ENCODE measurements at regions not wholly inside any gene's neighbourhood (a gene's known extent, or its start where the extent isn't known, plus 50 kb on each side); places are given as distances from the start of the nearest gene placed in this dataset.

DNA sequence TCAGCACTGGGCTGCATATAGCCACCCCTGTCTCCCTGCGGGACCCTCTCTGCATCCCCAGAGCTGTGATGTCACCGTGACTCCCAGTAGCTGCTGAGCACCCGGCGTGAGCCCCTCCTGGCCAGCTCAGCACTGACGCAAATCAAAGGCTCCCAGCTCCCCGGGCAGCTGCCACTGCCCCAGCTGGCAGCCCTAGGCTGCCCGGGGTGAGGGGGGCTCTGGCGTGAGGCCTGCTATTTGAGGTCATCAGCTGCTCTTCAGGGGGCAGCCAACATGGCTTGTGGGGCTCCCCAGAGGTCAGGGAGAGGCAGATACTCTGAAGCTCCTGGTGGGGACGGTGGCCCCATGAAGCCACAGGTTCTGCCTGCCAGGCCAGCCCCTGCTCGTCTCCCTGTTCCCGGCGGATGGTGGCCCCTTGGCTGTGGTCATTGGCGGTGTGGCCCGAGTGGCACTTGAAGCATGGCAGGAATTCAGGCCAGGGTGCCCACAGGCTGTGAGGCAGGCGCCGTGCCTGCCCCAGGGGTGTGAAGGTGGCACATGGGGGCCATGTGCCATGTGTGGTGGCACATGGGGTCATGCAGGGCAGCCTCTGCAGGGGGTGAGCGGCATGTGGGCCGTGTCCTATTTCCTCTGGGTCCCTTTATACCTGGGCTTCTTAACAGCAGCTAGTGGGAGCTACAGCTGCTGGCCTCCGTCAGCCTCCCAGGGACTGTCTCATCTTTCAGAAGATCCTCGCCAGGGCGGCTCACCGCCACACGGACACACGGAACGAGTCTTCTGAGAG, 85.4 kb downstream of the SIK1 start:
- Histone ChIP-seq H4K20me1 (ENCODE audit: insufficient read depth) (no peaks in the 10 kb centered on the region), H3K9me2 (ENCODE audit: insufficient read depth) (no peaks in the 10 kb centered on the region), H3K9me3 (ENCODE audit: control insufficient read depth in 1 of 2, insufficient read depth in 1 of 2, low read depth in 1 of 2, low read length in 2 of 2) (no peaks in the 10 kb centered on the region), H3K27ac (ENCODE audit: low read depth, low read length) (no peak overlapping the region), H3K36me3 (ENCODE audit: control insufficient read depth in 1 of 2, insufficient read depth in 2 of 2, low read length in 2 of 2) (no peaks in the 10 kb centered on the region), H3K4me2 (ENCODE audit: low read length) (peak overlapping the region; percentile 78), H3K9ac (ENCODE audit: low read length) (peak overlapping the region; percentile 46; the same call in 1 of the 2 replicates), H2AFZ (ENCODE audit: low read depth, low read length, poor library complexity, severe bottlenecking) (no peak overlapping the region), H3K4me3 (replicated peaks in 1 of 2; ENCODE audit: low read depth in 1 of 2, low read length in 2 of 2) (no peak overlapping the region), H3K27me3 (ENCODE audit: insufficient read depth, low read length) (no peaks in the 10 kb centered on the region), H3K4me1 (ENCODE audit: control insufficient read depth in 1 of 2, insufficient read depth in 2 of 2, low read length in 2 of 2) (peaks cover 11 to 41% of the 10 kb centered on the region in 2 experiments), H3K79me2 (ENCODE audit: insufficient read depth, low read length) (no peaks in the 10 kb centered on the region)
- CTCF ChIA-PET: interaction anchor here (1.2 kb wide), 1 partner anchor 14 kb away, joined by 4 read pairs; no protein-coding TSS in a partner anchor
- POLR2A ChIA-PET: interaction anchor here (0.5 kb wide), 1 partner anchor 372 kb away, joined by 4 read pairs; no protein-coding TSS in a partner anchor
- no peak for DNase-seq (ENCODE audit: low read depth, low spot score)
- no peak for TF ChIP-seq YY1 (IDR thresholded peaks at IDR 0.05; ENCODE audit: extremely low read depth, insufficient replicate concordance, low read depth, low read length)
- TF ChIP-seq, protein P1, sequence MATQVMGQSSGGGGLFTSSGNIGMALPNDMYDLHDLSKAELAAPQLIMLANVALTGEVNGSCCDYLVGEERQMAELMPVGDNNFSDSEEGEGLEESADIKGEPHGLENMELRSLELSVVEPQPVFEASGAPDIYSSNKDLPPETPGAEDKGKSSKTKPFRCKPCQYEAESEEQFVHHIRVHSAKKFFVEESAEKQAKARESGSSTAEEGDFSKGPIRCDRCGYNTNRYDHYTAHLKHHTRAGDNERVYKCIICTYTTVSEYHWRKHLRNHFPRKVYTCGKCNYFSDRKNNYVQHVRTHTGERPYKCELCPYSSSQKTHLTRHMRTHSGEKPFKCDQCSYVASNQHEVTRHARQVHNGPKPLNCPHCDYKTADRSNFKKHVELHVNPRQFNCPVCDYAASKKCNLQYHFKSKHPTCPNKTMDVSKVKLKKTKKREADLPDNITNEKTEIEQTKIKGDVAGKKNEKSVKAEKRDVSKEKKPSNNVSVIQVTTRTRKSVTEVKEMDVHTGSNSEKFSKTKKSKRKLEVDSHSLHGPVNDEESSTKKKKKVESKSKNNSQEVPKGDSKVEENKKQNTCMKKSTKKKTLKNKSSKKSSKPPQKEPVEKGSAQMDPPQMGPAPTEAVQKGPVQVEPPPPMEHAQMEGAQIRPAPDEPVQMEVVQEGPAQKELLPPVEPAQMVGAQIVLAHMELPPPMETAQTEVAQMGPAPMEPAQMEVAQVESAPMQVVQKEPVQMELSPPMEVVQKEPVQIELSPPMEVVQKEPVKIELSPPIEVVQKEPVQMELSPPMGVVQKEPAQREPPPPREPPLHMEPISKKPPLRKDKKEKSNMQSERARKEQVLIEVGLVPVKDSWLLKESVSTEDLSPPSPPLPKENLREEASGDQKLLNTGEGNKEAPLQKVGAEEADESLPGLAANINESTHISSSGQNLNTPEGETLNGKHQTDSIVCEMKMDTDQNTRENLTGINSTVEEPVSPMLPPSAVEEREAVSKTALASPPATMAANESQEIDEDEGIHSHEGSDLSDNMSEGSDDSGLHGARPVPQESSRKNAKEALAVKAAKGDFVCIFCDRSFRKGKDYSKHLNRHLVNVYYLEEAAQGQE (IDR thresholded peaks at IDR 0.05; ENCODE audit: low read depth): no peak
- no peak for TF ChIP-seq SRF (IDR thresholded peaks at IDR 0.05; ENCODE audit: low read depth)
- no peak for TF ChIP-seq POLR2A (IDR thresholded peaks at IDR 0.05; ENCODE audit: borderline replicate concordance, extremely low read depth, insufficient read depth, insufficient read length)
- no peak for TF ChIP-seq EGR1 (IDR thresholded peaks at IDR 0.05; ENCODE audit: low read depth)
- no peak for TF ChIP-seq ELF1 (IDR thresholded peaks at IDR 0.05; ENCODE audit: borderline replicate concordance, low read depth)
- TF ChIP-seq, protein P2, sequence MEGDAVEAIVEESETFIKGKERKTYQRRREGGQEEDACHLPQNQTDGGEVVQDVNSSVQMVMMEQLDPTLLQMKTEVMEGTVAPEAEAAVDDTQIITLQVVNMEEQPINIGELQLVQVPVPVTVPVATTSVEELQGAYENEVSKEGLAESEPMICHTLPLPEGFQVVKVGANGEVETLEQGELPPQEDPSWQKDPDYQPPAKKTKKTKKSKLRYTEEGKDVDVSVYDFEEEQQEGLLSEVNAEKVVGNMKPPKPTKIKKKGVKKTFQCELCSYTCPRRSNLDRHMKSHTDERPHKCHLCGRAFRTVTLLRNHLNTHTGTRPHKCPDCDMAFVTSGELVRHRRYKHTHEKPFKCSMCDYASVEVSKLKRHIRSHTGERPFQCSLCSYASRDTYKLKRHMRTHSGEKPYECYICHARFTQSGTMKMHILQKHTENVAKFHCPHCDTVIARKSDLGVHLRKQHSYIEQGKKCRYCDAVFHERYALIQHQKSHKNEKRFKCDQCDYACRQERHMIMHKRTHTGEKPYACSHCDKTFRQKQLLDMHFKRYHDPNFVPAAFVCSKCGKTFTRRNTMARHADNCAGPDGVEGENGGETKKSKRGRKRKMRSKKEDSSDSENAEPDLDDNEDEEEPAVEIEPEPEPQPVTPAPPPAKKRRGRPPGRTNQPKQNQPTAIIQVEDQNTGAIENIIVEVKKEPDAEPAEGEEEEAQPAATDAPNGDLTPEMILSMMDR (IDR thresholded peaks at IDR 0.05 in 2 of 3, conservative IDR thresholded peaks at IDR 0.05 in 1 of 3; ENCODE audit: borderline replicate concordance in 1 of 3, insufficient read depth in 1 of 3, low read depth in 2 of 3, low read length in 2 of 3): no peak
- TF ChIP-seq SIN3A (IDR thresholded peaks at IDR 0.05; ENCODE audit: low read depth): no peak
- TF ChIP-seq SP1 (IDR thresholded peaks at IDR 0.05; ENCODE audit: low read depth): no peak
- no peak for TF ChIP-seq ZNF274 (IDR thresholded peaks at IDR 0.05; ENCODE audit: low read depth, low read length)
- TF ChIP-seq CBX3 (IDR thresholded peaks at IDR 0.05; ENCODE audit: low read depth): no peak
- TF ChIP-seq ZFX (IDR thresholded peaks at IDR 0.05): no peak
- no peak for TF ChIP-seq EZH2 (IDR thresholded peaks at IDR 0.05)
- TF ChIP-seq, protein P3, sequence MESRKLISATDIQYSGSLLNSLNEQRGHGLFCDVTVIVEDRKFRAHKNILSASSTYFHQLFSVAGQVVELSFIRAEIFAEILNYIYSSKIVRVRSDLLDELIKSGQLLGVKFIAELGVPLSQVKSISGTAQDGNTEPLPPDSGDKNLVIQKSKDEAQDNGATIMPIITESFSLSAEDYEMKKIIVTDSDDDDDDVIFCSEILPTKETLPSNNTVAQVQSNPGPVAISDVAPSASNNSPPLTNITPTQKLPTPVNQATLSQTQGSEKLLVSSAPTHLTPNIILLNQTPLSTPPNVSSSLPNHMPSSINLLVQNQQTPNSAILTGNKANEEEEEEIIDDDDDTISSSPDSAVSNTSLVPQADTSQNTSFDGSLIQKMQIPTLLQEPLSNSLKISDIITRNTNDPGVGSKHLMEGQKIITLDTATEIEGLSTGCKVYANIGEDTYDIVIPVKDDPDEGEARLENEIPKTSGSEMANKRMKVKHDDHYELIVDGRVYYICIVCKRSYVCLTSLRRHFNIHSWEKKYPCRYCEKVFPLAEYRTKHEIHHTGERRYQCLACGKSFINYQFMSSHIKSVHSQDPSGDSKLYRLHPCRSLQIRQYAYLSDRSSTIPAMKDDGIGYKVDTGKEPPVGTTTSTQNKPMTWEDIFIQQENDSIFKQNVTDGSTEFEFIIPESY (IDR thresholded peaks at IDR 0.05; ENCODE audit: extremely low read depth, insufficient replicate concordance, low read length): no peak
- TF ChIP-seq, protein P4, sequence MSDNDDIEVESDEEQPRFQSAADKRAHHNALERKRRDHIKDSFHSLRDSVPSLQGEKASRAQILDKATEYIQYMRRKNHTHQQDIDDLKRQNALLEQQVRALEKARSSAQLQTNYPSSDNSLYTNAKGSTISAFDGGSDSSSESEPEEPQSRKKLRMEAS (IDR thresholded peaks at IDR 0.05): no peak
- RAD21 ChIA-PET (ENCODE audit: low non-redundant PET in 1 of 2, low total read pairs in 2 of 2, uncharacterized antibody in 2 of 2, unreplicated experiment in 2 of 2): no interaction called here
- no peak for ATAC-seq
- BruUV-seq (replicated peaks): no TSS peak
- intact Hi-C loops (cut with micrococcal nuclease): no loop called here

Data from HCT116 (cell line).